GM12878 (cell line): ENCODE measurements at regions not wholly inside any gene's neighbourhood (a gene's known extent, or its start where the extent isn't known, plus 50 kb on each side); places are given as distances from the start of the nearest gene placed in this dataset.

Source experiments
- ATF2 ChIP-seq: IDR thresholded peaks from 2 replicates; pipeline ENCODE4 v1.6.1; 2012; ENCODE audit warnings: low read length, inconsistent platforms
- ATF7 ChIP-seq: fragments of 450-650 bp; IDR thresholded peaks from 2 replicates; pipeline ENCODE4 v1.6.1; 2016; ENCODE audit warnings: low read depth, mild to moderate bottlenecking
- BACH1 ChIP-seq: fragments of 450-650 bp; IDR thresholded peaks from 2 replicates; pipeline ENCODE4 v1.6.1; 2017; ENCODE audit warnings: mild to moderate bottlenecking, borderline replicate concordance
- BCLAF1 ChIP-seq: fragments of 450-650 bp; IDR thresholded peaks from 2 replicates; pipeline ENCODE4 v1.6.1; 2017; ENCODE audit warnings: antibody characterized with exemption, mild to moderate bottlenecking, moderate library complexity
- CBFB ChIP-seq: IDR thresholded peaks from 2 replicates; pipeline ENCODE4 v1.6.1; 2016; ENCODE audit warnings: antibody characterized with exemption, low read depth
- CEBPB ChIP-seq, 2 experiments: fragments of 150-350 bp in 1 of 2; IDR thresholded peaks; 2 replicates each; pipeline ENCODE4 v1.6.1; 2012 to 2014; ENCODE audit warnings: low read depth in 2 of 2, low read length in 2 of 2, borderline replicate concordance in 1 of 2, inconsistent platforms in 1 of 2
- CHD1 ChIP-seq: IDR thresholded peaks from 2 replicates; pipeline ENCODE4 v1.6.1; 2012; ENCODE audit warnings: low read depth, low read length, improper control_type of control experiment
- CHD2 ChIP-seq: IDR thresholded peaks from 2 replicates; pipeline ENCODE4 v1.6.1; 2011; ENCODE audit warnings: low read depth, low read length, improper control_type of control experiment, borderline replicate concordance
- CREB1 ChIP-seq: IDR thresholded peaks from 2 replicates; pipeline ENCODE4 v1.6.1; 2012; ENCODE audit warnings: low read depth, mild to moderate bottlenecking, inconsistent platforms
- EGR1 ChIP-seq, 2 experiments: IDR thresholded peaks; 1 replicate in 1 of 2; 2 replicates in 1 of 2; pipeline ENCODE4 v1.6.1; 2011 to 2012; ENCODE audit warnings: low read depth in 2 of 2, low read length in 2 of 2, borderline replicate concordance in 1 of 2, mild to moderate bottlenecking in 1 of 2, moderate library complexity in 1 of 2
- HSF1 ChIP-seq: fragments of 150-350 bp; IDR thresholded peaks from 2 replicates; pipeline ENCODE4 v1.6.1; 2014; ENCODE audit warnings: mild to moderate bottlenecking, low read depth, low read length
- MEF2B ChIP-seq: fragments of 450-650 bp; IDR thresholded peaks from 2 replicates; pipeline ENCODE4 v1.6.1; 2018; ENCODE audit warnings: mild to moderate bottlenecking, moderate library complexity; ENCODE audit not compliant: partially characterized antibody, poor library complexity, severe bottlenecking
- MTA2 ChIP-seq: fragments of 450-650 bp; IDR thresholded peaks from 2 replicates; pipeline ENCODE4 v1.6.1; 2016; ENCODE audit warnings: low read depth, mild to moderate bottlenecking, moderate library complexity
- NBN ChIP-seq: fragments of 450-650 bp; IDR thresholded peaks from 2 replicates; pipeline ENCODE4 v1.6.1; 2016
- NFIC ChIP-seq: IDR thresholded peaks from 2 replicates; pipeline ENCODE4 v1.6.1; 2012; ENCODE audit warnings: low read depth, mild to moderate bottlenecking, inconsistent platforms, low read length, moderate library complexity
- NR2C1 ChIP-seq: fragments of 450-650 bp; IDR thresholded peaks from 2 replicates; pipeline ENCODE4 v1.6.1; 2017; ENCODE audit warnings: antibody characterized with exemption, mild to moderate bottlenecking, moderate library complexity
- NRF1 ChIP-seq: conservative IDR thresholded peaks from 2 replicates; pipeline ENCODE4 v1.6.1; 2011; ENCODE audit warnings: mild to moderate bottlenecking, low read depth, low read length, improper control_type of control experiment
- PAX5 ChIP-seq: IDR thresholded peaks from 2 replicates; pipeline ENCODE4 v1.6.1; 2011; ENCODE audit warnings: low read depth, low read length, borderline replicate concordance
- POLR2AphosphoS2 ChIP-seq: IDR thresholded peaks from 2 replicates; pipeline ENCODE4 v1.6.1; 2011; ENCODE audit warnings: low read depth, mild to moderate bottlenecking, low read length, improper control_type of control experiment, moderate library complexity
- RAD21 ChIP-seq: IDR thresholded peaks from 2 replicates; pipeline ENCODE4 v1.6.1; 2011; ENCODE audit warnings: mild to moderate bottlenecking, low read depth, low read length, moderate library complexity; ENCODE audit not compliant: insufficient read depth
- SMAD1 ChIP-seq: fragments of 450-650 bp; IDR thresholded peaks from 2 replicates; pipeline ENCODE4 v1.6.1; 2018; ENCODE audit warnings: mild to moderate bottlenecking, low read depth; ENCODE audit not compliant: partially characterized antibody
- SREBF1 ChIP-seq: IDR thresholded peaks from 2 replicates; pipeline ENCODE4 v1.6.1; 2012; ENCODE audit warnings: mild to moderate bottlenecking, low read length
- STAT3 ChIP-seq: IDR thresholded peaks from 2 replicates; pipeline ENCODE4 v1.6.1; 2011; ENCODE audit warnings: low read depth, low read length, improper control_type of control experiment
- SUZ12 ChIP-seq: fragments of 200-600 bp; sonication (generic); IDR thresholded peaks from one replicate; pipeline ENCODE4 v1.6.1; 2018; ENCODE audit warnings: antibody characterized with exemption, mild to moderate bottlenecking; ENCODE audit not compliant: unreplicated experiment
- TBL1XR1 ChIP-seq: IDR thresholded peaks from 2 replicates; pipeline ENCODE4 v1.6.1; 2012; ENCODE audit warnings: low read depth, low read length, improper control_type of control experiment
- TCF3 ChIP-seq: IDR thresholded peaks from 2 replicates; pipeline ENCODE4 v1.6.1; 2012; ENCODE audit warnings: low read depth, mild to moderate bottlenecking, low read length, borderline replicate concordance; ENCODE audit not compliant: insufficient read depth
- ZNF384 ChIP-seq: IDR thresholded peaks from 2 replicates; pipeline ENCODE4 v1.6.1; 2012; ENCODE audit warnings: low read depth, mild to moderate bottlenecking, low read length, improper control_type of control experiment, borderline replicate concordance

DNA sequence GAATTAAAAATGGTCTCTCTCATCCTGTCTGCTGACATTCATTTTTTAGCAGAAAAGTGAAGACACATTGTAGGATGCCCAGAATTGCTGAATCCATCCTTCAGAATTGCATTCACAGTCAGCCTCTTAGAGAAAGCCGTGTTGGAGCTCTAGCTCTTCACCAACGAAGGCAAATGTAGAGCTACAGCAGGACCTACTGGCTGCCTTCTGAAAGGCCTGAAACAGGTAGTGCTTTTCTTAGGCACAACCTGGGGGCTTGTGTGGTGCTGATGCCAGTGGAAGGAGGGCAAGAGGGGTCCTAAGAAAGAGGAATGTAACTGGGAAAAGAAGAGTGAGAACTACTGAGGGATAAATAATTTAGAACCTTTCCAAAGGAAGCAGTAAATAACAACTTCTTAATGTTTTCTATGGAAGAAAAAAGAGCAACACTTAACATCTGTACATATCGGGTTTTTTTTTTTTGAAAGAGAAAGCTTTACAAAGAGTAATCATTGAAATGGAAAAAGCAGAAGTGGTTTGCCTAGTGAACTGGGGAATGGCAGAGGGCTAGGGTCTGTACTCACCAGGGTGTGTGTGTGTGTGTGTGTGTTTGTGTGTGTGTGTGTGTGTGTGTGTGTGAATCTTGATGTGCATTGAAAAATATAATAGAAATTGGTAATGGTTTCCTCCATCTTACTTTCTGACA is 297.8 kb downstream of the SATB1 start (continued):
- TF ChIP-seq ATF2 = peak; percentile 52; the same call in 1 of the 2 replicates
- no peak for TF ChIP-seq CBFB
- TF ChIP-seq CHD1 = no peak
- peak; percentile 72 for TF ChIP-seq RAD21
- peak; percentile 31 for TF ChIP-seq SMAD1
- TF ChIP-seq BACH1 = no peak
- TF ChIP-seq MEF2B = peak; percentile 50
- no peak for TF ChIP-seq POLR2AphosphoS2
- no peak for TF ChIP-seq NRF1
- TF ChIP-seq CHD2 = 0 out of 2 replicates have a peak, but pooled peaks have one; percentile 33
- TF ChIP-seq BCLAF1 = no peak
- peak; percentile 95 for TF ChIP-seq NBN
- TF ChIP-seq STAT3 = no peak
- peak; percentile 84 for TF ChIP-seq PAX5
- no peak for TF ChIP-seq TCF3
- peak; percentile 81 for TF ChIP-seq ZNF384
- no peak for TF ChIP-seq HSF1
- peak; percentile 62 for TF ChIP-seq NFIC
- no peak for TF ChIP-seq SUZ12
- no peak for TF ChIP-seq CREB1
- peak; percentile 49; the same call in 1 of the 2 replicates for TF ChIP-seq TBL1XR1
- TF ChIP-seq SREBF1 = no peak
- TF ChIP-seq CEBPB (IDR thresholded peaks at IDR 0.05; ENCODE audit: borderline replicate concordance in 1 of 2, low read depth in 2 of 2, low read length in 2 of 2) = no peak
- peak; percentile 88 for TF ChIP-seq MTA2
- TF ChIP-seq NR2C1 = no peak
- peak; percentile 81 for TF ChIP-seq ATF7
- TF ChIP-seq EGR1 (IDR thresholded peaks at IDR 0.05; ENCODE audit: borderline replicate concordance in 1 of 2, low read depth in 2 of 2, low read length in 2 of 2) = no peak
